Activated CD8-positive, alpha-beta memory T cell treated with anti-CD3 and anti-CD28 coated beads, Interleukin-2, amount 50 U/mL, for 1 hour (primary cell): ENCODE measurements at regions not wholly inside any gene's neighbourhood (a gene's known extent, or its start where the extent isn't known, plus 50 kb on each side); places are given as distances from the start of the nearest gene placed in this dataset.
"Not testable (repeated sequence)": the region's sequence is repeated elsewhere in the genome, so short reads cannot be mapped to it uniquely, and the experiment has no call there.

Source experiments
- DNase-seq: peaks from one replicate; pipeline ENCODE4 v3.0.0-alpha.2; 2020; ENCODE audit errors: extremely low read depth

DNA sequence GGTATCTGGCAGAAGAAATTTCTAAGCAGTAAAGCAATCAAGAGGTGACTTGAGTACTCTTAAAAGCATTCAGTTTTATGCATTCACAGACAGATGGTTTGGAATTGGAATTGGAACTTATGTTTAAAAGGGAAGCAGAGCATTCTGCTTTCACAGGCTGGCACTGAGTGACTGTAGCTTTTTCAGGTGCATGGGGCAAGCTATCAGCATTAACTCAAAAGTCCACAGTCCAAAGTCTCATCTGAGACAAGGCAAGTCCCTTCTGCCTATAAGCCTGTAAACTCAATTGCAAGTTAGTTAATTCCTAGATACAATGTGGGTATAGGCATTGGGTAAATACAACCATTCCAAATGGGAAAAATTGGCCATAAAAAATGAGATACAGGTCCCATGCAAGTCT, 1620.3 kb downstream of the MRPL39 start:
- DNase-seq, result no peak

DNA sequence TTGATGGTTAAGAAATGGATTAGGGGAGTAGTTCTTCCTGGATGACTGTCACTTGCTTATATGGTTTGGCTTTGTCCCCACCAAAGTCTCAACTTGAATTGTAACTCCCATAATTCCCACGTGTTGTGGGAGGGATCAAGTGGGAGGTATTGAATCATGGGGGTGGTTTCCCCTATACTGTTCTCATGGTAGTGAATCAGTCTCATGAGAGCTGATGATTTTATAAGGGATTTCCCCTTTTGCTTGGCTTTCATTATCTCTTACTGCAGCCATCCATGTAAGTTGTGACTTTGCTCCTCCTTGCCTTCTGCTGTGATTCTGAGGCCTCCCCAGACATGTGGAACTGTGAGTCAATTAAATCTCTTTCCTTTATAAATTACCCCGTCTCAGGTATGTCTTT, 1621.1 kb downstream of the MRPL39 start:
- DNase-seq, result no peak

DNA sequence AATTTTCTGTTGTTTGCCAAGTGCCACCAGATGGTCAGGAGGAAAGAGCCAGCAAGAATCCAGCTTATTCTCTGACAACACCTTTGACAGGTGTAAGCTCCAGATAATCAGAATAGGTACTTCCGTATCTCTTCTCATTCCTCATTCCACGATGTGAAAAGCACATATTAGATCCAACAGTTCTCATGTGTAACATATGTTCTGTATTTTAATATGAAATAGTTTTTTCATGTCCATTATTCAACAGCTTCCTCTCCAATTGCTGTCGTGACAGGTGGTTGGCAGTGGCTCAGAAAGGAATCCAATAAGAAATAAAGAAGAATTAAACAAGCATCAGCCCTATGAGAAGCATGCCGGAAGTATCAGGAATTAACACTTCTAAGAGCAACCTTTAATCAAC, 1624.7 kb downstream of the MRPL39 start:
- no peak for DNase-seq

DNA sequence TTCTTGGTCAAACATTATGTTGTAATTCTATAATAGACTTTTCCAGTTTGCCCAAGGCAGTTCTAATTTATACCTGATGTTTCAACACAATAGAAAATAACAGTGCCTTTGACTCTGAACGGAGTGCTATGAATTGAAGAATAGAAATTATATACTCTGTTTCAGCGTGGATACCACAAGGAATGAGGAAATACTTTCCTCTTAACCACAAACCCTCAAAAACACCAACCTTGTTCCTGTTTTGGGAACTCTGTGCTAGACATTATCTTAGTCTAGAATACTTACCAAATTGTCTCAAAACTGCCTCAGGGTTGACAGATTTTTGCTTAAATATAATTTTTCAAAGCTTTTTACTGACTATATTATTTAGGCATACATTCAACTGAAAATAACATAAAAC, 1629.3 kb downstream of the MRPL39 start:
- DNase-seq, result no peak

DNA sequence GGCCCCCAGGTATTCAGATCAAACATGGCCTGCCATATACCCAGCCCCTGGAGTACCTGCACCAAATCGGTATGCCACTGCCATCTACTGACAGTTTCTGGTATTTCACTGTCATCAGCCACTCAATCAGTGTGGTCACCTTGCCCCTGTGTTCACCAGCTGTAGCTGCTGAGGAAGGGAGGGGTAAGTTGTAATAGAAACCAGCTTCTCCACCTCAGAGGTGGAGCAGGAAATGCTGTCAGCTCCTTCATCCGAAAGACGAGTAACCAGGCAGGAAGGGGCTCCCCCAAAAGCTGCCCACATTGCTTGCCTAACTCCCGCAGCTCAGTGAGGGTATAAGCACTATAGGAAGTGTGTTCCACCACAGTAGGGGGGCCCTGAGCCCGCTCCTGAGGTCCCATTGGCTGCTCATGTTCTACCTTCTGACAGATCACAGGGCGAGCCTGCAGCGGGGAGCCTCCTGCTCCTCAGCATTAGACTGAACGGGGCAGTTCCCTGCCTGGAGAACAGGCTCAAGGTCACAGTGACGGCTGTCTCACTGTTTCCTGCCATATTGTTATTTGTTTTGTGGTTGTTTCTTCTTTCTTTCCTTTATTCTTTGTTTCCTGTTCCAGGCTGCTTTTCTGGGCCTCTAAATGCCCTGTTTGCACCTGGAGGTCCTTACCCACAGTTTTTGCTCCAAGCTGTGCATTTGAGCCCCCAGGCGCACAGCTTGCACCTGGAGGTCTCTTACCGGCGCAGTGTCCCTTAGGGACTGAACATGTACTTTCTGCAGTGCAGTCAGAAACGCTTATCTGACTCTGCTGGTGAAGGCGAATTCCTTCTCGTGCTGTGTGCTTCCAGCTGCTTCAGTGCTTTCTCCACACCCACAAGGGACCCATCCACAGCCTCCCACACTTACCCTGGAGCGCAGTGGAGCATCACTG, 1638.3 kb downstream of the MRPL39 start:
- peak; percentile 27 for DNase-seq

DNA sequence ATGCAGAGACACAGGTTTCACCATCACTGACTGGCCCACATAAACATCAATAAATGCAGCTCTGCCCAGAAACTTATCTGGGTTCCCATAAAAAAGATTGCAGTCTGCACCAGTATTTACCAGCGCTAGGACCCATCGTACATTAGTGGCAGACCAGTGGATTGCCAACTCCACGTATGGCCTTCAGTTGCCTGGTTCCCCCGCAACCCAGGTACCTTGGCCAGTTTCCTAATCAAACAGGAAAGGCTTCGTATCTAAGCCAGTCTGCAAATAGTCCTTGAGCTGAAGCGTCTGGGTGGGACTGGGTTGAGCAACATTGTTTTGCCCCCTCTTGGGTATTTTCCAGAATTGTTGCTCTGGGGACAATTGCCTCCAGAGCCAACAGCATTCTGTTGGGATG, 1639.3 kb downstream of the MRPL39 start:
- no peak for DNase-seq

DNA sequence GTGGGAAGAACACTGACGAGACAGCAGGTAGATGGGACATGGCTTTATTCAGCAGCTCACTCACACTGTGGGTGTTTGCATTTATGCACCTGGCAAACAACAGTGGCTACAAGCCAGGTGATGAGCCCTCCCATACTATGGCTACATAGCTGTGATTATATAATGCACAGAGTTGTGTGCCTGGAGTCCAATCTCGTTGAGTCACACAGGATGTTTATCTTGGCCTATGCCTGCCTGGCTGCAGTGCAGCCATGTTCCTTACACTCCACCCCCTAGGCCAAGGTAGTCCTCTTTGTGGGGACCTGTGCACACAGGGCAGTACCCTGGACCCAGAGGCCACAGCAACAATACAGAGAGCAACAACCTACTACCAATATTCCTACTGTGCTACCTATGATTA, 1643.8 kb downstream of the MRPL39 start:
- DNase-seq, result no peak

DNA sequence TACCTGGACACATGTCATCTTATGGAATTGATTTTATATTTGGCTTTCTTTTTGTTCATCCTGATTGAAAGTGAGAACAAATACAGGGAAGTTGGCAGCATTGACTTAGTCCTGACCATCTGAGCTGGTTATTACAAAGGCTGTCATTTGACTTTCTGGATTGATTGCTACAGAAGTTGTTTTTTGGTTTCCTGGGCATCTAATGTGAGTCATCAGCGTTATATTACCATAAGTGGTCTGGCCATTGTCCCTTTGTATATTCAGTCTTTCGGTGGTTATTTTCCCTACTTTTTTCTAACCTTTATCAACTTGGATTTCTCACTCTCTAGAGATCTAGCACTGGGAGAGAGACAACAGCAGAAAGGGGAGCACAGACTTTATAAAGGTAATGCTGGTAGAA, 1646.5 kb downstream of the MRPL39 start:
- DNase-seq, result no peak

DNA sequence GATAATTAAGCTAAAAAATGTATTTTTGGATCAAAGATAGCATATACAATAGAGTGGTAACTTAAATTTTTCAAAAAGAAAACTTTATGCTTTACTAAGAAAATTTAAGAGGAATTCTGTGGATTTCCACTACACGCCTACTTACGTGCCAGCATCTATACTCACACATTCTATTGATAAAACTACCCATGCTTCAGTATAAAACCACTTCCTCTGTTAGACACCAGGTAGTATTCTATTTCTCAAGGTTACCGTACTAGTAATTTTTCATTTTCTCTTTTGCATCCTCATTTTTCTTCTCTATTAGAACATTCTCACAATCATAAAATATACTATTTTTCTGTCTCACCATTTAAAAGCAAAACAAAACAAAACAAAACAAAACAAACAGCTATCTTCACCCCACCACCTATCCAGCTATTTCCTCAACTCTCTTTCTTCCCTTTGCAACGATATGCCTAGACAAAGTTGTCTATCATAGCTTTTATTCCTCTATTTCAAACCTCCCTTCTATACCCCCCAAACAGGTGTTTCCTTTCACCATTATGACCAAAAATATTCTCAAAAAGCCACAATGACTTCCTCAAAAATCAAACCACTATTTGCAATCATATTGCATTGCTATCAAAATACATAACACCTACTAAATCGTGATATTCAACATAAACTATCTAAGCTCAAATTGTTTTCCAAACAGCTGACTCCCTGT, 1652.0 kb downstream of the MRPL39 start:
- no peak for DNase-seq

DNA sequence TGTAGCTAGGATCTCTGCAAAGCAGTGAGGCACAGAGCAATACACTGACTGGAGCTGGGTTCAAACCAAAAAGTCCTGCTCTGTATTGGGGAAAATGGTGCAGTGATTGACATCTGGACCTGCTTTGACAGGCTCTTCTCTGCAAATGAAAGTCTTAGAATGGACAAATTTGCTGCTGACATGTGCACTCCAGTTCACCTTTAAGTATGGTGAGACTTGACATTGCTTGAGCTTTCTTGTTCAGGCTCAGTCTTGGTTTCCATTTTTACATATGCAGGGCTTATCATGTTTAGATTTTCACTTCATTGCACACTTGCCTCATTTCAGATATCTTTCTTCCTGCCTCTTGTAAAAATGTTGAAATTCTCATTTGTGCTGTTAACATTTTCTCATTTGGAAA, 1655.0 kb downstream of the MRPL39 start:
- no peak for DNase-seq

DNA sequence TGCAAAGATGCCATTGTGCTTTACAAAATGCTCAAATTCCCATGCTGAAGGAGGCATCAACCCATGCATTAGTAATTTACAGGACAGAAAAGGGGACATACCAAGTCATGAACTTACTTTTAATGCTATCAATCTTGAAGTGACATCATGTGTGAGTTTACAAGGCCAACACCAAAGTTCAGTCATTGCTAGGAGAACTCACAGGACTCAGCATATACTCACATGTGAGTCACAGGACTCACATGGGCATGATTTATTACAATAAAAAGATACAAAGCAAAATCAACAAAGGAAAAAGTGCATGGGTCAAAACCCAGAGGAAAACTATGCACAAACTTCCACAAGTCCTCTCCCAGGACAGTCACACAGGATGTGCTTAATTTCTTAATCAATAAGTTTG, 1656.0 kb downstream of the MRPL39 start:
- DNase-seq, result no peak

DNA sequence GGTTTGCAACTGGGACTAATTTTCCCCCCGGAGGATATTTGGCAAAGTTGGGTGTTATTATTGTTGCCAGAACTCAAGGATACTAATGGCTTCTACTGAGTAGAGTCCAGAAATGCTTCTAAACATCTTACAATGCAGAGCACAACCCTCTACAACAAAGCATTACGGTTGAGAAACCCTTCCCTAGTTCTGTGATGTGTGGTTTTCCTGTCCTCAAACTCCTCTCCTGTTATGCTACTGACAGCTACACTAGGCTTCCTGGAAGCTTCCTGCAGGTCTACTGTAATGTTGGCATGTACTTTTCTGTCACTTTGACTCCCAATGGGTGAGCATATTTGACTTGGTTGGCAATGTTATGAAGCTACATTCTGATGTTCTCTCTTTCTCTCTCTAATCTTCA, 1656.9 kb downstream of the MRPL39 start:
- no peak for DNase-seq

DNA sequence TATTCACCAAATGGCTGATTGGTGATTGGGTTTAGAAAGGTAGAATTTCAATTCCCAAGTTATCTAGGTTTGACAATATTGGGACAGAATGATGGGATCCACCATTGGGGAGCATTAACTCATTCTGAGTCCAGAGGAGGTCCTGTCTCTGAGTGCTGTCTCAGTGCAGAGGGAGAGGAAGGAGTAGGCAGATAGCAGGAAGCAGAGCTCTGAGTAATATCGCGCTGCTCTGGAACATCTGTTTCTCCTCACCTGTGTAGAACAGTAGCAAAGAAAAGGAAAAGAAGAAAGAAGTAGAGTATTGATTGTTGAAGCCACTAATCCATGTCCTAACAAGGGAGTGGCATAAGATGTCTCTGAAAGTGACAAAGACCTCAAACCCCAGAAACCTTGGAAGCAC, 1657.8 kb downstream of the MRPL39 start:
- no peak for DNase-seq

DNA sequence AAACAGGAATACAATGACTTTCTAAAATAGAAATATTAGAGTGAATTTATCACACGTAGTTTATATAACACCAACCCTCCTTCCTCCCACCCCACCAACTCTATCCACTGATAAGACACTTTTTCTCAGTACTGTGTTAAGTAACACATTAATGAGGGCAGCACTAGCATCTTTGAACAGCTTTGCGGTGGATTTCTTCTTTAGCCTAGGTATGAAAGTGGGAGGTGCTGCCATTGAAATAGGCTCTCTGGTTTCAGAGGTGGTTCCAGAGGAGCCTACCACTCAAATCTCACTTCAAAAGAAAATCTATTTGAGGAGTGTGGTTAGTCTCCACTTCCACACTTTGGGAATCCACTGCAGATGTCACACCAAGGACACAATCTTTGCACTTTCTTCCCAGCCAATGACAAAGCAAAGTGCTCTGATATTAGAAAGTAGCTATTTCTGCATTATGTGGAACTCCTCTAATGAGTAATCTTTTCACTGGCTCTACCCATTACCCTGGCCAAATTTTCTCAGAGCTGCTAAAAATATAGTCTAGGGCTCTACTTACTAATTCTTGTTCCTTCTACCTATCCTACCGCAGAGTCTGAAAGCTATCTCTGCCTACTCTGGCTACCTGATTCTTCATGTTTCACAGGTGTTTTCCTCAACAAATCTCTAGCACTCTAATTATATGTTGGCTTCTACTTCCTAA, 1667.8 kb downstream of the MRPL39 start:
- DNase-seq, result no peak

DNA sequence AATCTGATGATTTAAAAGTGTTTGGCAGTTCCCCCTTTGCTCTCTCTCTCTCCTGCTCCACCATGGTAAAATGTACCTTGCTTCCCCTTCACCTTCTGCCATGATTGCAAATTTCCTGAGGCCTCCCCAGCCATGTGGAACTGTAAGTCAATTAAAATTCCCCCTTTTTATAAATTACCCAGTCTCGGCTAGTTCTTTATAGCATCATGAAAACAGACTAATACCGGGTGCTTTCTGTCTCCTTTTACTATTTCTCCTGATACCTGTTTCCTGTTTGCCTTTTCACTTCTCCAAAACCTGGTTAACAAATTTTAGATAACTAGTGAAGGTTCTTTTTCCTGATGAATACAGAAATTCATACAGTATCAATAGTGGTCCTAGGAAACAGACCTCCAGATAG, 1670.3 kb downstream of the MRPL39 start:
- no peak for DNase-seq

DNA sequence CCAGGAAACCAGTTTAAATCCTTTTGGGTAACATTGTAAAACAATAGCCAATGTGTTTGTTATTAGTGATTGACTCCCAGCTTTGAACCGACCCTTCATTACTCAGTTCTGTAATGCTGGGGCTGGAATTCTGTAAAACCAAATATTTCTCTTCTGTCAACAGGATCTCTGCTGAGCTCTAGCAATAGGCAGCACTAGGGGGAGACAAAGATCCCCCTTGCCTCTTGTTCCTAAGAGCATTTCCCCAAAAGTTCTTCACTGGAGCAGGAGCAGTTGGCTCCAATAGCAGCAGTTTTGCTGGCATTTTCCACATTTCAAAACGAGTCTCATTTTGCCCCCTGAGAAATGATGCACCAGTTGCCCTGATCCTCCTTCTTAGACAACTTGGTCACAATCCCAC, 1671.1 kb downstream of the MRPL39 start:
- DNase-seq, result no peak

DNA sequence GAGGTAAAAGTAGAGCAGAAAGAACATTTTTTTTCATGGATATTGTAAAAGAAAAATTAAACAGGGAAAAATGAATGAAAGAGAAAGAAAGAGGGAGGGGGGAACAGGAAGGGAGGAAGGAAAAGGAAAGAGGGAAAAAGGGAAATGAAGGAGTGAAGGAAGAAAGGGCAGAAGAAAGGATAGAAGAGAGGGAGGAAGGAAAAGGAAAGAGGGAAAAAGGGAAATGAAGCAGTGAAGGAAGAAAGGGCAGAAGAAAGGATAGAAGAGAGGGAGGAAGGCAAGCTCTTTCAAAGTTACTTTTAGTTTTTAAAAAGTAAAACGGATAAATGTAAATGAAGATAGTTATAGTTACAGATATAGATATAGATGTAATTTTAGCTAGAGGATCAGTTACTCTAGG, 1676.7 kb downstream of the MRPL39 start:
- no peak for DNase-seq

DNA sequence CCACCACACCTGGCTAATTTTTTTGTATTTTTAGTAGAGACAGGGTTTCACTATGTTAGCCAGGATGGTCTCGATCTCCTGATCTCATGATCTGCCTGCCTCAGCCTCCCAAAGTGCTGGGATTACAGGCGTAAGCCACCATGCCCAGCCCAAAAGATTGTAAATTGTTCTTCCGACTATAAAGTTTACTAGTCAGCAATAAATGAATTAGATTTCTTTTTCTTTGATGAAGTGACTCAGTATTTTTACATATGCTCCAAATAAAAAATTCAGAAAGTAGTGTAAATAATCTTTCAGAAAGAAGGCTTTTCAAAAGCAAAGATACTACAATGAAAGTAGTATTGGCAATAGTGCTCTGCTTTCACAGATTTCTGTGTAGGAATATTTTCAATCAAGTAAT, 1680.9 kb downstream of the MRPL39 start:
- DNase-seq, result not testable (repeated sequence)

DNA sequence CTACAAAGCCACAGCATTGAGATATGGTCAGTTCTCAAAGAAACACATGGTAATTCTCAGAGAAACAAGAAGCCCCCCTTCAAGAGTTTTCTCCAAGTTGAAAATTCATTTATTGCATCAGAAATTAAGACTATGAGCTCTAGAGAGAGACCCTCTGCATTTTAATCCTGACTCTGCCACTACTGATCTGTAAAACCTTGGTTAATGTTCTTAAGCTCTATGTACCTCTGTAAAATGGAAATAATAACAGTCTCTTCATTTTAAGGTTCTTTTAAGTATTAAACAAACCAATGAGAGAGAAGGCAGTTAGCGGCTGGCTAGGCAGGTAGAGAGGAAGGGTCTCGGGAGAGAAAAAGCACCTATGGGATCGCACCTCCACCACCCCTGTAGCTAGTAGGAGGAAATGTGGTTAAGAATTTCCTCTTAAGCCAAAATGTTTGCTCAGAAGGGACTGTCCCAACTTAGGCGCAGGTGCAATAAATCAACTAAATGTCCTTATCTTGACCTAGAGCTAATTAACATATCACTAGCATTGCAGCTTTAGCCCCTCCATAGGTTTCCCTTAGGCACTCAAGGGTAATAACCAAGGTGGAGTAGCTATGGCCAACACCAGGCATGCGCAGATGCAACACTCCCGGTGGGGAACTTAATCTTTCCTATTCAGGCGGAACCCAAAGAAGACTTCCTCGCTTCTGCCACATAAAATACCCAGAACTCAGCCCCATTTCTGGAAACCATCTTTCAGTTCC, 1685.4 kb downstream of the MRPL39 start:
- DNase-seq, result no peak

DNA sequence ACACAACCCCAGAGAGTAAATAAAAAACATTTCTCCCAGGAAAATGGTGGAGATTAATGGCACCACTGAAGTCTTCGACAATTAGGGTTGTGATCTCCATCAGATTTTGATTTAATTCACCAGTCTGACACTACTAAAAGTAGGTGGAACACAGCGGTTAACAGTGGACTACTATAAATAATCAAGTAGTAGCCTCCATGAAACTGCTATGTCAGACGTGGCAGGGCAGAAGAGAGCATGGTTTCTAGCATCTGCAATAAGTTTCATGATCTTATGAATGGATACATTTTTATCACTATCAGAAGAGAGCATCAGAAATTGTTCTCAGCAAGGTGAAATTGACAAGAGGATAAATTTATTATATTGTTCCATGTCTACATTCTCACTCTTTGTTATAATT, 1706.6 kb downstream of the MRPL39 start:
- DNase-seq, result no peak

DNA sequence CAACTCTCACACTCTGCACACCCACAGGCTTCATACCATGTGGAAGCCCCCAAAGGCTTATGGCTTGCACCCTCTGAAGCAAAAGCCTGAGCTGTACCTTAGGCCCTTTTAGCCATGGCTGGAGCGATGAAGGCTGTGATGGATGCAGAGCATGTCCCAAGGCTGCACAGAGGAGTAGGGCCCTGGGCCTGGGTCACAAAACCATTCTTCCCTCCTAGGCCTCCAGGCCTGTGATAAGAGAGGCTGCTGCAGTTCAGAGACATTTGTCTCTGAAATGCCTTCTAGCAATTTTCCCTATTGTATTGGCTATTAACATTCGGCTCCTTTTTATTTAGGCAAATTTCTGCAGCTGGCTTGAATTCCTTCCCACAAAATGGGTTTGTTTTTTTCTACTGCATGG, 1707.7 kb downstream of the MRPL39 start:
- DNase-seq, result no peak

DNA sequence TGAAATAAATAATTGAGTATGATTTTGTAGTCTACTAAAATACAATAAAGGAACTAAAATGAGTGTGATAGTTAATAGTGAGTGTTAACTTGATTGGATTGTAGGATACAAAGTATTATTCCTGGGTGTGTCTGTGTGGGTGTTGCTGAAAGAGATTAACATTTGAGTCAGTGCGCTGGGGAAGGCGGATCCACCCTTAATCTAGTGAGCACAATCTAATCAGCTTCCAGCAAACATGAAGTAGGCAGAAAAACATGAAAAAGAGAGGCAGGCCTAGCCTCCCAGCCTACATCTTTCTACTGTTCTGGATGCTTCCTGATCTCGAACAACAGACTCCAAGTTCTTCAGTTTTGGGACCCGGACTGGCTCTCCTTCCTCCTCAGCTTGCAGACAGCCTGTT, 1716.6 kb downstream of the MRPL39 start:
- DNase-seq, result no peak
